ENCODE measurements at regions not wholly inside any gene's neighbourhood (a gene's known extent, or its start where the extent isn't known, plus 50 kb on each side); places are given as distances from the start of the nearest gene placed in this dataset.

GRCh38 chr13:109346060-109346459 is 440.3 kb downstream of the IRS2 start:
- H3K4me3 ChIP-seq (ENCODE audit: low read depth, low read length): no peak overlapping the region
- no peak for DNase-seq (ENCODE audit: low read depth)
- no peak for TF ChIP-seq CTCF (conservative IDR thresholded peaks at IDR 0.05; ENCODE audit: low read depth, low read length)

GRCh38 chr13:109345433-109345941 is 440.9 kb downstream of the IRS2 start:
- no peak for TF ChIP-seq CTCF (conservative IDR thresholded peaks at IDR 0.05; ENCODE audit: low read depth, low read length)
- H3K4me3 ChIP-seq (ENCODE audit: low read depth, low read length): peak overlapping the region; percentile 6
- DNase-seq (ENCODE audit: low read depth): peak; percentile 68

GRCh38 chr13:109344552-109345157 is 441.7 kb downstream of the IRS2 start:
- peak; percentile 64 for DNase-seq (ENCODE audit: low read depth)
- TF ChIP-seq CTCF (conservative IDR thresholded peaks at IDR 0.05; ENCODE audit: low read depth, low read length): no peak
- H3K4me3 ChIP-seq (ENCODE audit: low read depth, low read length): no peak overlapping the region

GRCh38 chr13:109336730-109337129 is 449.7 kb downstream of the IRS2 start:
- peak; percentile 95 for DNase-seq (ENCODE audit: low read depth)
- TF ChIP-seq CTCF (conservative IDR thresholded peaks at IDR 0.05; ENCODE audit: low read depth, low read length): no peak
- no peak overlapping the region for H3K4me3 ChIP-seq (ENCODE audit: low read depth, low read length)

GRCh38 chr13:109333893-109334651 is 452.3 kb downstream of the IRS2 start:
- no peak for DNase-seq (ENCODE audit: low read depth)
- H3K4me3 ChIP-seq (ENCODE audit: low read depth, low read length): no peak overlapping the region
- TF ChIP-seq CTCF (conservative IDR thresholded peaks at IDR 0.05; ENCODE audit: low read depth, low read length): no peak

GRCh38 chr13:109332506-109333499 is 453.6 kb downstream of the IRS2 start:
- no peak for DNase-seq (ENCODE audit: low read depth)
- H3K4me3 ChIP-seq (ENCODE audit: low read depth, low read length): no peak overlapping the region
- TF ChIP-seq CTCF (conservative IDR thresholded peaks at IDR 0.05; ENCODE audit: low read depth, low read length): no peak

Data from choroid plexus epithelial cell (primary cell).